CD4-positive, CD25-positive, alpha-beta regulatory T cell (primary cell): ENCODE measurements at regions not wholly inside any gene's neighbourhood (a gene's known extent, or its start where the extent isn't known, plus 50 kb on each side); places are given as distances from the start of the nearest gene placed in this dataset.
"Not testable (repeated sequence)": the region's sequence is repeated elsewhere in the genome, so short reads cannot be mapped to it uniquely, and the experiment has no call there.

Experiments used
- ATAC-seq, 2 donors: fragments of 150-1000 bp; cut with Tn5 transposase; one replicate each; pipeline ENCODE4 v1.10.0; 2021; ENCODE audit warnings: low read depth in 2 of 2, moderate number of reproducible peaks in 2 of 2, moderate library complexity in 1 of 2
- DNase-seq, 3 donors: peaks; one replicate each; pipeline versions ENCODE4 v3.0.0 to v3.0.0-alpha.2; 2012 to 2022; ENCODE audit warnings: mixed read lengths in 1 of 3
- H3K27ac ChIP-seq: one replicate; pipeline ENCODE4 v1.7.0; 2013; ENCODE audit warnings: mild to moderate bottlenecking, low read length; ENCODE audit not compliant: insufficient read depth, poor library complexity, severe bottlenecking
- H3K27me3 ChIP-seq: one replicate; pipeline ENCODE4 v1.7.0; 2013; ENCODE audit warnings: low read length; ENCODE audit not compliant: control insufficient read depth, insufficient read depth
- H3K36me3 ChIP-seq: one replicate; pipeline ENCODE4 v1.7.0; 2013; ENCODE audit warnings: mild to moderate bottlenecking, low read length, moderate library complexity; ENCODE audit not compliant: control insufficient read depth, insufficient read depth
- H3K4me1 ChIP-seq: 2 replicates; pipeline ENCODE4 v1.7.0; 2013; ENCODE audit warnings: mild to moderate bottlenecking, low read length; ENCODE audit not compliant: insufficient read depth, control insufficient read depth, poor library complexity, severe bottlenecking
- H3K4me3 ChIP-seq: one replicate; pipeline ENCODE4 v1.7.0; 2013; ENCODE audit warnings: low read depth, mild to moderate bottlenecking, low read length, moderate library complexity
- H3K9me3 ChIP-seq, 2 experiments: 1 replicate in 1 of 2; 2 replicates in 1 of 2; pipeline ENCODE4 v1.7.0; 2013; ENCODE audit warnings: low read length in 2 of 2, mild to moderate bottlenecking in 1 of 2, moderate library complexity in 1 of 2; ENCODE audit not compliant: control insufficient read depth in 2 of 2
- H3K27ac Mint-ChIP-seq, 3 donors: one replicate each; pipeline ENCODE4 v1.8.0; 2020 to 2022; ENCODE audit warnings: mild to moderate bottlenecking in 3 of 3, mixed read lengths in 3 of 3, moderate library complexity in 2 of 3
- H3K27me3 Mint-ChIP-seq: one replicate; pipeline ENCODE4 v1.8.0; 2022; ENCODE audit warnings: mild to moderate bottlenecking, mixed read lengths
- H3K36me3 Mint-ChIP-seq: one replicate; pipeline ENCODE4 v1.8.0; 2020; ENCODE audit warnings: mixed read lengths
- H3K4me1 Mint-ChIP-seq, 4 donors: one replicate each; pipeline ENCODE4 v1.8.0; 2020 to 2022; ENCODE audit warnings: mixed read lengths in 4 of 4, mild to moderate bottlenecking in 1 of 4
- H3K4me3 Mint-ChIP-seq, 4 donors: one replicate each; pipeline ENCODE4 v1.8.0; 2020 to 2022; ENCODE audit warnings: mild to moderate bottlenecking in 4 of 4, mixed read lengths in 4 of 4, moderate library complexity in 3 of 4
- H3K9me3 Mint-ChIP-seq, 7 donors: one replicate each; pipeline ENCODE4 v1.8.0; 2020 to 2022; ENCODE audit warnings: mixed read lengths in 7 of 7, mild to moderate bottlenecking in 3 of 7, moderate library complexity in 2 of 7

DNA sequence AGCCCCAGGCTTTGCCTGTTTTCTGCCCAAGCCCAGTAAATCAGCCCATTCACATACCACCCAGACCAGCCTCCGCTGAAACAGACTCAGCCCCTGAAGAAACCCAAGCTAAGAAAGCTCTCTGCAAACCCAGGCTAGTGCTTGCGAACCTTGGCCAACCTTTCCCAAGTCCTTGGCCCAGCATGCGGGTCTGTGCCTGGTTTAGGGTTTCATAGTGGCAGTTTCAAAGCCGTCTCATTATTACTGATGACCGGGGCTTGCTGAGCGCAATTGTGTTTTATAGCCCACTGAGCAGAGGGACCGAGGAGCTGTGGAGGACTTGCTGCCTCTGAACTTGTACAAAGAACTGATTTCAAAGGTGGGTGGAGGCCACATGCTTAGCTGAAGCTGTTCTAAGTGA is 584.3 kb downstream of the BNC2 start:
- DNase-seq (no peak), ATAC-seq (no peak)
- no peak overlapping the region for H3K4me3 ChIP-seq
- no peak overlapping the region for H3K27ac ChIP-seq
- no peaks in the 10 kb centered on the region for H3K27me3 Mint-ChIP-seq
- no peaks in the 10 kb centered on the region for H3K36me3 ChIP-seq
- no peaks in the 10 kb centered on the region for H3K27me3 ChIP-seq
- no peak overlapping the region for H3K4me3 Mint-ChIP-seq
- H3K36me3 Mint-ChIP-seq, result no peaks in the 10 kb centered on the region
- no peaks in the 10 kb centered on the region for H3K4me1 ChIP-seq
- H3K9me3 Mint-ChIP-seq, result peaks cover 0 to 6% (median 2%) of the 10 kb centered on the region in 7 donors
- H3K27ac Mint-ChIP-seq, result no peak overlapping the region
- H3K9me3 ChIP-seq, result no peaks in the 10 kb centered on the region
- no peaks in the 10 kb centered on the region for H3K4me1 Mint-ChIP-seq

DNA sequence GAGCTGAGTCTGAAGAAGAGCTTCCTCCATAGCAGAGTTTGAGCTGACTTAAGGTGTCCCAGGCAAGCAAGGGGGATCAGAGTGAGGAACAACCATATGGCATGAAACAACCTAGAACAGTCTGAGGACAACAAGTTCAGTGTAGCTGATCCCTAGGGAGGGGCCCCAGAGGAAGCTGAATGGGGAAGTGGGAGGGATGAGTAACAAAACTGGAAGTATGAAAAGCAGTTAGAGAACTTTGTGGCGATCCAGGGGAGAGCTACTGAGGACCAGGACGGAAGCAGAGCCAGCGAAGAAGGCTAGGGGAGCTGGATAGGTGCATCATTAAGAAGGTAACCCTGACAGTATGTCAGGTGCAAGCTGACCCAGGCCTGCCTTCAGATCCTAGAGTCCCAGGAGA is 580.8 kb downstream of the BNC2 start:
- Mint-ChIP-seq H3K36me3 (no peaks in the 10 kb centered on the region), H3K9me3 (peaks cover 1 to 6% (median 4%) of the 10 kb centered on the region in 7 donors), H3K27ac (no peak overlapping the region), H3K4me1 (no peaks in the 10 kb centered on the region), H3K4me3 (no peak overlapping the region), H3K27me3 (no peaks in the 10 kb centered on the region)
- DNase-seq, result no peak
- no peak overlapping the region for H3K4me3 ChIP-seq
- no peaks in the 10 kb centered on the region for H3K27me3 ChIP-seq
- H3K27ac ChIP-seq, result no peak overlapping the region
- H3K4me1 ChIP-seq, result no peaks in the 10 kb centered on the region
- no peaks in the 10 kb centered on the region for H3K9me3 ChIP-seq
- H3K36me3 ChIP-seq, result no peaks in the 10 kb centered on the region
- ATAC-seq, result no peak

DNA sequence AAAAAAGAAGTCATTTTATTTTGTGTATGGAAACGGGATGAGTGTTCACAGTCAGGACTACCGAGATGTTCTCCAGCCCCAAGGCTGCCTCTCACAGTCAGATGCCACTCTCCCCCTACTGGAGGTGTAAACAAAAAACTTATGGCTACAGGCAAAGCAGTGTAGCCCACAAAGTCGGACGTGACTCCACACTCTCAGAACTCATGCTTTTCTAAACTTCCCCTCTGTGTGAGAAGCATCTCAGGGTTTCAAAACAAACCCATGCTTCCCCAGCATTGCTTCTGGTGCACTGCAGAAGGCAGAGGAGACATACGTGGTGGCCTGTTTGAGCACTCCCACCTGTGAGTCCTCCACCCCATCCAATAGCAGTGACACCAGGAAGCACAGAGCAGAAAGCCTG is 580.3 kb downstream of the BNC2 start:
- ATAC-seq (no peak), DNase-seq (no peak)
- no peaks in the 10 kb centered on the region for H3K4me1 ChIP-seq
- no peak overlapping the region for H3K27ac ChIP-seq
- Mint-ChIP-seq H3K27ac (no peak overlapping the region), H3K9me3 (peaks cover 0 to 7% (median 4%) of the 10 kb centered on the region in 7 donors), H3K36me3 (no peaks in the 10 kb centered on the region), H3K27me3 (no peaks in the 10 kb centered on the region), H3K4me1 (no peaks in the 10 kb centered on the region), H3K4me3 (no peak overlapping the region)
- no peaks in the 10 kb centered on the region for H3K36me3 ChIP-seq
- H3K27me3 ChIP-seq, result no peaks in the 10 kb centered on the region
- H3K9me3 ChIP-seq, result no peaks in the 10 kb centered on the region
- no peak overlapping the region for H3K4me3 ChIP-seq

DNA sequence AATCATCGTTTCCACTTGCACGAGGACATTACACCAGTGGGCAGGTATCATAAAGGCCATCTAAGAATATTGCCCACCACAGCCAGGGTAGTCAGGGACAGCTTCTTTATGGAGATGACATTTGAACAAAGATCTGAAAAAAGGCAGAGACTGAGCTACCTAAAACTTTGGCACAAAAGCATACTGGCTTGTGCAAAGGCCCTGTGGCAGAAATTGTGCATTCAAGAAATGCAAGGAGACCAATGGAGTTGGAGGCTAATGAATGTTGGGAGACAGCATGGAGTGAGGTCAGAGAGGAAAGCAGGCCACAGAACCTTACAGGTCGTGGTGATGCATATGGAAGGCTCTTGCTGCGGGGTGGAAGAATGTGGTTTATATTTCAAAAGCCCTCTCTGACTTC is 578.5 kb downstream of the BNC2 start:
- Histone ChIP-seq H3K27me3 (no peaks in the 10 kb centered on the region), H3K36me3 (no peaks in the 10 kb centered on the region), H3K27ac (no peak overlapping the region), H3K4me1 (no peaks in the 10 kb centered on the region), H3K4me3 (no peak overlapping the region), H3K9me3 (no peaks in the 10 kb centered on the region)
- no peaks in the 10 kb centered on the region for H3K27me3 Mint-ChIP-seq
- no peaks in the 10 kb centered on the region for H3K36me3 Mint-ChIP-seq
- no peak overlapping the region for H3K4me3 Mint-ChIP-seq
- H3K9me3 Mint-ChIP-seq, result peaks cover 1 to 10% (median 4%) of the 10 kb centered on the region in 7 donors
- DNase-seq (no peak), ATAC-seq (no peak)
- H3K4me1 Mint-ChIP-seq, result no peaks in the 10 kb centered on the region
- H3K27ac Mint-ChIP-seq, result no peak overlapping the region

DNA sequence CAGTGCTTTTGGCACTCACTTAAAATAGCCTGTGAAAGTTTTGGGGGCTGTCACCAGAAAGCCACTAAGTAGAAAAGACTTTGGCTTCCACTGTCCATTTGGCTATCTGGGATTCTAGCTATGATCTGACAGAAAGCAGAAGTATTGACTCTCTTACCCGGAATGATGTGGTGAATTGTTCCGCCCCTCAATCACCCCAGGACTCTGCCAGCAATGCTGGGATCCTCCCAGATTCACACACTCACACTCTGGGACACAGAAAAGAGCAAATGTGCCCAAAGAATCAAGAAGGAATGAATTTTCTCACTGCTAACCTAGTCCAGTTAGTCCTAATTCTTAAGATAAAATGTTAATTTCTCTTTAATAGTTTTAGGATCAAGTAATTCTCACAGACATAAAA is 576.9 kb downstream of the BNC2 start:
- Mint-ChIP-seq H3K4me3 (no peak overlapping the region), H3K36me3 (no peaks in the 10 kb centered on the region), H3K4me1 (no peaks in the 10 kb centered on the region), H3K27me3 (no peaks in the 10 kb centered on the region), H3K9me3 (peaks cover 1 to 10% (median 6%) of the 10 kb centered on the region in 7 donors), H3K27ac (no peak overlapping the region)
- no peaks in the 10 kb centered on the region for H3K36me3 ChIP-seq
- no peaks in the 10 kb centered on the region for H3K9me3 ChIP-seq
- DNase-seq, result no peak
- no peak overlapping the region for H3K4me3 ChIP-seq
- H3K27me3 ChIP-seq, result no peaks in the 10 kb centered on the region
- no peak for ATAC-seq
- no peak overlapping the region for H3K27ac ChIP-seq
- H3K4me1 ChIP-seq, result no peaks in the 10 kb centered on the region

DNA sequence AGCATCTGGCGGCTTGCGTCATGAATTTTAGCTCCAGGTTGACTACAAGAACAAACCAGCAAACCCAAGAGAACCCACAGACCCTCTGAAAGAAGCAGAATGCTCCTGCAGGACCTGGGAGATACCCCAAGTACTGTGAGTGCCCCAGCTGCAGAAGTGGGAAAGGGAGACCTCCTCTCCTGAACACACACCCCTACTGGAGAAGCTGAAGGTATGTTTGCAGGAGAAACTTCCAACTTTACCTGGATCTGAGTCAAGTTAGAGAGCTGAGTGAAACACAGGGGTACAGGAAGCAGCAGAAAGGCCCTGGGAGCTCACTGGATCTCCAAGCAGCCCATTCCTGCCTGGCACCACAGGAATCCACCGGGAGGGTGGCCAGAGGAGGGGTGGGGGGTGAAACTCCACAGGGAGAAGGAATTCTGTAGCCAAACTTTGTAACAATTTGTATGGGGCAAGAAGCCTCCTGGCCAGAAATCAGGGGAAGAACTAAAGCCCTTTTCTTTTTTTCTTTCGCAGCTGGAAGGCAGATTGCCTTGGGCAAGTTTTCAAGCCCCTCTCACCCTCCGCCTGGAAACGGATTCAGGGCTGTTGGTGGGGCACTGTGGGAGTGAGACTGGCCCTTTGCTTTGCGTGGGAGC is 576.2 kb downstream of the BNC2 start:
- Histone ChIP-seq H3K4me1 (no peaks in the 10 kb centered on the region), H3K27me3 (no peaks in the 10 kb centered on the region), H3K36me3 (no peaks in the 10 kb centered on the region), H3K9me3 (no peaks in the 10 kb centered on the region), H3K4me3 (no peak overlapping the region), H3K27ac (no peak overlapping the region)
- no peaks in the 10 kb centered on the region for H3K4me1 Mint-ChIP-seq
- H3K4me3 Mint-ChIP-seq, result no peak overlapping the region
- no peaks in the 10 kb centered on the region for H3K36me3 Mint-ChIP-seq
- DNase-seq (no peak), ATAC-seq (no peak)
- H3K9me3 Mint-ChIP-seq, result peaks cover 1 to 10% (median 6%) of the 10 kb centered on the region in 7 donors
- H3K27ac Mint-ChIP-seq, result no peak overlapping the region
- no peaks in the 10 kb centered on the region for H3K27me3 Mint-ChIP-seq

DNA sequence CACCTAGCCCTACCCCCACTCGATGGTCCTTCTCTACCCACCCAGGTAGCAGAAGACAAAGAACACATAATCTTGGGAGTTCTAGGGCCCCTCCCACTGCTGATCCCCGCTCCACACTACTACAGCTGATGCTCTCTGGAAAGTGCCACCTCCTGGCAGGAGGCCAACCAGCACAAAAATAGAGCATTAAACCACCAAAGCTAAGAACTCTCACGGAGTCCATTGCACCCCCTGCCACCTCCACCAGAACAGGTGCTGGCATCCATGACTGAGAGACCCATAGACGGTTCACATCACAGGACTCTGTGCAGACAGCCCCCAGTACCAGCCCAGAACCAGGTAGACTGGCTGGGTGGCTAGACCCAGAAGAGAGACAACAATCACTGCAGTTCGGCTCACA is 575.5 kb downstream of the BNC2 start:
- not testable (repeated sequence) for H3K27me3 Mint-ChIP-seq, ATAC-seq, H3K27ac ChIP-seq, H3K9me3 ChIP-seq, DNase-seq, H3K9me3 Mint-ChIP-seq, H3K36me3 ChIP-seq, H3K36me3 Mint-ChIP-seq, H3K27ac Mint-ChIP-seq, H3K4me3 Mint-ChIP-seq, H3K4me1 ChIP-seq, H3K4me1 Mint-ChIP-seq, H3K27me3 ChIP-seq, H3K4me3 ChIP-seq

DNA sequence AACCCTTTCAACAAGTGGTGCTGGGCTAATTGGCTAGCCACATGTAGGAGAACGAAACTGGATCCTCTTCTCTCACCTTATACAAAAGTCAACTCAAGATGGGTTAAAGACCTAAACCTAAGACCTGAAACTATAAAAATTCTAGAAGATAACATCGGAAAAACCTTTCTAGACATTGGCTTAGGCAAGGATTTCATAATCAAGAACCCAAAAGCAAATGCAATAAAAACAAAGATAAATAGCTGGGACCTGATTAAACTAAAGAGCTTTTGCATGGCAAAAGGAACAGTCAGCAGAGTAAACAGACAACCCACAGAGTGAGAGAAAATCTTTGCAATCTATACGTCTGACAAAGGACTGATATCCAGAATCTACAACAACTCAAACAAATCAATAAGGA is 571.1 kb downstream of the BNC2 start:
- not testable (repeated sequence) for H3K27ac ChIP-seq, H3K36me3 ChIP-seq, H3K9me3 ChIP-seq, H3K27ac Mint-ChIP-seq, H3K9me3 Mint-ChIP-seq, H3K4me1 ChIP-seq, DNase-seq, H3K27me3 ChIP-seq, H3K36me3 Mint-ChIP-seq, H3K4me3 ChIP-seq, ATAC-seq, H3K4me3 Mint-ChIP-seq, H3K4me1 Mint-ChIP-seq, H3K27me3 Mint-ChIP-seq
